ENCODE measurements at regions not wholly inside any gene's neighbourhood (a gene's known extent, or its start where the extent isn't known, plus 50 kb on each side); places are given as distances from the start of the nearest gene placed in this dataset.

DNA sequence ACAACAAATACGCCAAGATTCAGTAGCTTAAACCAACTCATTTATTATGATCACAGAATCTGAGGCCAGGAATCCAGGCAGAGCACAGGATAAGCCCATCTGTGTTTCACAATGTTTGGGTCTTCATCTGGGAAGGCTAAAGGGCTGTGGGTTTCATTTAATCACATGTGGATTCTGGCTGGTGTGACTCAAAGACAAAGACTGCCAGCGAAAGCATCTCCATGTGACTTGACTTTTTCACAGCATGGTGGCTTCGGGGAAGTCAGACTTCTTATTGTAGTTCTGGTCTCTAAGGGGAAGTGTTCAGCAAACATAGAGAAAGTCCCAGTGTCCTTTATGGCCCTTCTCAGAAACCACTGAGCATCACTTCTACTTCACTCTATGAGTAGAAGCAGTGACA, 1014.4 kb upstream of the GOT2 start:
- Mint-ChIP-seq H3K27me3 (no peaks in the 10 kb centered on the region), H3K4me3 (no peak overlapping the region), H3K4me1 (no peaks in the 10 kb centered on the region), H3K9me3 (peaks cover 3% of the 10 kb centered on the region), H3K27ac (no peak overlapping the region), H3K36me3 (ENCODE audit: low read depth) (no peaks in the 10 kb centered on the region)
- ChIA-PET POLR2A (no interaction called here), CTCF (no interaction called here)
- DNase-seq: no peak
- TF ChIP-seq, protein P1, sequence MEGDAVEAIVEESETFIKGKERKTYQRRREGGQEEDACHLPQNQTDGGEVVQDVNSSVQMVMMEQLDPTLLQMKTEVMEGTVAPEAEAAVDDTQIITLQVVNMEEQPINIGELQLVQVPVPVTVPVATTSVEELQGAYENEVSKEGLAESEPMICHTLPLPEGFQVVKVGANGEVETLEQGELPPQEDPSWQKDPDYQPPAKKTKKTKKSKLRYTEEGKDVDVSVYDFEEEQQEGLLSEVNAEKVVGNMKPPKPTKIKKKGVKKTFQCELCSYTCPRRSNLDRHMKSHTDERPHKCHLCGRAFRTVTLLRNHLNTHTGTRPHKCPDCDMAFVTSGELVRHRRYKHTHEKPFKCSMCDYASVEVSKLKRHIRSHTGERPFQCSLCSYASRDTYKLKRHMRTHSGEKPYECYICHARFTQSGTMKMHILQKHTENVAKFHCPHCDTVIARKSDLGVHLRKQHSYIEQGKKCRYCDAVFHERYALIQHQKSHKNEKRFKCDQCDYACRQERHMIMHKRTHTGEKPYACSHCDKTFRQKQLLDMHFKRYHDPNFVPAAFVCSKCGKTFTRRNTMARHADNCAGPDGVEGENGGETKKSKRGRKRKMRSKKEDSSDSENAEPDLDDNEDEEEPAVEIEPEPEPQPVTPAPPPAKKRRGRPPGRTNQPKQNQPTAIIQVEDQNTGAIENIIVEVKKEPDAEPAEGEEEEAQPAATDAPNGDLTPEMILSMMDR (IDR thresholded peaks at IDR 0.05): no peak
- ATAC-seq (ENCODE audit: low read depth): no peak
- intact Hi-C loops (cut with micrococcal nuclease): no loop called here

DNA sequence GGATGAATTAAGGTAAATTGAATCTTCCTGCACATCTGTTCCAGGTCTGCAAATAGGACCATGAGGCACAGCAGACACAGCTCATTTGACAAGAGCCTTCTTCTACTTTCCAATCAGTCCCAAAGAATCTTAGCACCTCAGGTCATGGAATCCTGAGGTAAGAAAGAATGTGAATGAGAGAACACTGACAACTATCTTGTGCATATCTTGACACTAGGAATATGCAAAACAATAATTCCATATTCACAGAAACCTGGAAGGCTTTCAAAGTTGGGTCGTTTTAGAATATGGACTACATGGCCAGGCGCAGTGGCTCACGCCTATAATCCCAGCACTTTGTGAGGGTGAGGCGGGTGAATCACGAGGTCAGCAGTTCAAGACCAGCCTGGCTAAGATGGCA, 1009.4 kb upstream of the GOT2 start:
- ChIA-PET POLR2A (no interaction called here), CTCF (no interaction called here)
- DNase-seq (no peak), ATAC-seq (ENCODE audit: low read depth) (no peak)
- no peaks in the 10 kb centered on the region for H3K27me3 Mint-ChIP-seq
- no peaks in the 10 kb centered on the region for H3K4me1 Mint-ChIP-seq
- H3K4me3 Mint-ChIP-seq: no peak overlapping the region
- H3K27ac Mint-ChIP-seq: no peak overlapping the region
- intact Hi-C loops (cut with micrococcal nuclease): no loop called here
- TF ChIP-seq, protein P1 (IDR thresholded peaks at IDR 0.05): no peak
- peaks cover 5% of the 10 kb centered on the region for H3K9me3 Mint-ChIP-seq
- no peaks in the 10 kb centered on the region for H3K36me3 Mint-ChIP-seq (ENCODE audit: low read depth)

DNA sequence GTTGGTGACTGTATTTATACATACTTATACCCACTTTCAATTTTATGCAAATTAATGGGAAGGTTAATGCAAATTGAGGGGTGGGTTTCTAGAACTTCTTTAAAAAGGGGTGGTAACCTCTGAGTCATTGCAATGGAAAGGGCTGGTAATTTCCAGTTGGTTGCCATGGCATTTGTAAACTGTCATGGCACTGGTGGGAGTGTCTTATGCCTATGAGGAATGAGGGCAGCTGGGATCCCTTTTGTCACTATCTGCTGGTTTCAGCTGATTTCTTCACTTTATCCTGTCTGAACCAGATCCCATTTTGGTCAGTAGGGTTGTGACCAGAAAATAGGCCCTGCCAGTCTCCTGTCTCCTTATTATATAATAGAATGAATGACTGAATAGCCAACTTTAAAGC, 1006.7 kb upstream of the GOT2 start:
- ChIA-PET POLR2A (no interaction called here), CTCF (no interaction called here)
- H3K27me3 Mint-ChIP-seq: no peaks in the 10 kb centered on the region
- H3K9me3 Mint-ChIP-seq: peaks cover 5% of the 10 kb centered on the region
- no peak for DNase-seq
- intact Hi-C loops (cut with micrococcal nuclease): no loop called here
- H3K36me3 Mint-ChIP-seq (ENCODE audit: low read depth): no peaks in the 10 kb centered on the region
- no peak overlapping the region for H3K4me3 Mint-ChIP-seq
- H3K4me1 Mint-ChIP-seq: no peaks in the 10 kb centered on the region
- H3K27ac Mint-ChIP-seq: no peak overlapping the region
- no peak for ATAC-seq (ENCODE audit: low read depth)
- TF ChIP-seq, protein P1 (IDR thresholded peaks at IDR 0.05): no peak

DNA sequence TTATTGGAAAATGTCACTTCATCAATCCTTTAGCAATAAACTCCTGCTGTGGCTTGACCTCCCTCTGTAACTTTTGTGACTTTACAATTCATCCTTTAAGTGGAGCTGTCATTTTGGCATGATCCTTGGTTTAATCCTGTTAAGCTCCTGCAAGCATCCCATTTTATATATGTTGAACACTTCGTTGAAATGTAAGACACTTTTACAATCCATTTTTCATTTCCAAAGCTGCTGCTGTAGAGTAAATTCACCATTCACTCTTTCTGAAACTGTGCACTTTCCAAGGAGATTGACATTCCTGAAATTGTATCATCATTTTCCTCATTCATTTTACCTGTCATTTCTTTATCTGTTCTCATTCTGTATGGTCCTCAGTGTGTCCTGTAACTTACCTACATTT, 1003.2 kb upstream of the GOT2 start:
- H3K9me3 Mint-ChIP-seq: peaks cover 8% of the 10 kb centered on the region
- no peaks in the 10 kb centered on the region for H3K27me3 Mint-ChIP-seq
- no peak overlapping the region for H3K4me3 Mint-ChIP-seq
- ATAC-seq (ENCODE audit: low read depth): no peak
- POLR2A ChIA-PET: no interaction called here
- H3K4me1 Mint-ChIP-seq: no peaks in the 10 kb centered on the region
- no peak overlapping the region for H3K27ac Mint-ChIP-seq
- intact Hi-C loops (cut with micrococcal nuclease): no loop called here
- CTCF ChIA-PET: no interaction called here
- H3K36me3 Mint-ChIP-seq (ENCODE audit: low read depth): no peaks in the 10 kb centered on the region
- DNase-seq: no peak
- TF ChIP-seq, protein P1 (IDR thresholded peaks at IDR 0.05): no peak

DNA sequence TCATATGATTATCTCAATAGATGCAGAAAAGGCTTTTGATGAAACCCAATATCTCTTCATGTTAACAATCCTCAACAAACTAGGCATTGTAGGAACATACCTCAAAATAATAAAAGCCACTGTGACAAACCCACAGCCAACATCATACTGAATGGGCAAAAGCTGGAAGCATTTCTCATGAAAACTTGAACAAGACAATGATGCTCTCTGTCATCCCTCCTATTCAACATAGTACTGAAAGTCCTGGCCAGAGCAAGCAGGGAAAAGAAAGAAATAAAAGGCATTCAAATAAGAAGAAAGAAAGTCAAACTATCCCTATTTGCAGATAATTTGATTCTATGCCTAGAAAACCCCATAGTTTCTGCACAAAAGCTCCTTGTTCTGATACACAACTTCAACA, 999.2 kb upstream of the GOT2 start:
- no peak for ATAC-seq (ENCODE audit: low read depth)
- TF ChIP-seq, protein P1 (IDR thresholded peaks at IDR 0.05): no peak
- Mint-ChIP-seq H3K27ac (no peak overlapping the region), H3K4me1 (no peaks in the 10 kb centered on the region), H3K9me3 (peaks cover 3% of the 10 kb centered on the region), H3K36me3 (ENCODE audit: low read depth) (no peaks in the 10 kb centered on the region), H3K4me3 (no peak overlapping the region), H3K27me3 (no peaks in the 10 kb centered on the region)
- DNase-seq: no peak
- POLR2A ChIA-PET: no interaction called here
- CTCF ChIA-PET: no interaction called here
- intact Hi-C loops (cut with micrococcal nuclease): no loop called here
